Activated CD4-positive, alpha-beta T cell treated with anti-CD3 and anti-CD28 coated beads, Interleukin-10, Interleukin-2, amounts not matched to agents 100 ng/mL and 50 ng/mL, durations not matched to agents 16 hours and 8 hours (primary cell): ENCODE measurements at regions not wholly inside any gene's neighbourhood (a gene's known extent, or its start where the extent isn't known, plus 50 kb on each side); places are given as distances from the start of the nearest gene placed in this dataset.
"Not testable (repeated sequence)": the region's sequence is repeated elsewhere in the genome, so short reads cannot be mapped to it uniquely, and the experiment has no call there.

Experiments
- DNase-seq: peaks from one replicate; pipeline ENCODE4 v3.0.0-alpha.2; 2020

- DNase-seq = no peak
Measured at GRCh38 chr2:57185568-57185967, 861.0 kb upstream of the VRK2 start.

- DNase-seq = no peak
Measured at GRCh38 chr2:57190007-57190406, 856.6 kb upstream of the VRK2 start.

GRCh38 chr2:57199663-57200062, 846.9 kb upstream of the VRK2 start:
- no peak for DNase-seq

DNA sequence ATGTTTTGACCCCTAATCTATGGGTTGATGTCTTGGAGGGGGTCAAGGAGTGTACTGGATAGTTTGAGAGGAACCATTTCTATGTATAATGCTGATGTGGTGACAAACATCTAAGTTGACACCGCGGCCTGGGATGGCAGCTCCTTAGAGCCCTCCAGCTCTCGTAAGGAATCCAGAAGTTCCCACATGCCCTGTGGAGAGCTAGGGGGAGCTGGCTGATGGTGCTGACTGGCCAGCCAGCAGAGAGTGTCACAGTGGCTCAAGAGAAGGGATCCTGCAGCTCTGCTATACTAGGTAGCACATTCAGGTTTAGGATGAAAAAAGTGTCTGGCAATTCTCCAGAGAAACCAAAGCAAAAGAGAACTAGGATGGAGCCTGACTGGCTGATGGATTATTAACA, 842.2 kb upstream of the VRK2 start:
- DNase-seq = no peak

- DNase-seq = no peak
Measured at GRCh38 chr2:57205241-57205640, 841.4 kb upstream of the VRK2 start.

DNA sequence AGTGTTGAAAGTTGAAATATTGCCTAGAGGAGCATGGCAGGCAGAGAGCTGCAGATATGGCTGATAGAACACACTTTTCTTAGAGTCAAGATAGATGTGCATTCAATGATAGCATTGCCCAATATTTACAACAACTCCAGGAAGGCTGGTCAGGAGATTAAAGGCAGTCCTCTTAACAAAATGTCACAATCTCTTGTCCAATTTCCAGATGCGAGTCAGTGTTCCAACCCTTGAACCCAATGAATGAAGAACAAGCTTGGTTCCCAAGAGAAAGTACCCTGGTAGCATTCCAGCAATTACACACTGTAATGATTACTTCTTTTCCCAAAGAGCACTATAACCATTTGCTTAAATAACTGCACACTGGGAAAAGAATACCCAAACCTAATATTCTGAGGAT, 839.4 kb upstream of the VRK2 start:
- no peak for DNase-seq

- DNase-seq = no peak
Measured at GRCh38 chr2:57209799-57210198, 836.8 kb upstream of the VRK2 start.

DNA sequence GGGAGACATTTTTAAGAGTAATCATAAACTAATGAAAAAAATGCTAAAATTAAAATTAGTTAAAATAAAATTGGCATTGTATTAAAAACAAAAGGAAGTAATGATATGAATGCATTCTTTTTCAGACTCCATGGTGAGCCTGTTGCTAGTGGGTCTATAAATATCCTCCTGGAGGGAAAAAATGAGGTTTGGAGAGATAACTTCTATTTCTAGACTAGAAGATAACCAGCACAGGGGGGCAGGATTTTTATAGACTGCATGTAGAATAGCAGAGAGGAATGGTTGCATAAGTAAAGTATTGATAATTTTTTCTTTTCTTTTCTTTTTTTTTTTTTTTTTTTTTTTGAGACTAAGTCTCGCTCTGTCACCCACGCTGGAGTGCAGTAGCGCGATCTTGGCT, 835.8 kb upstream of the VRK2 start:
- DNase-seq = no peak

GRCh38 chr2:57217013-57217412, 829.6 kb upstream of the VRK2 start:
- DNase-seq = no peak

DNA sequence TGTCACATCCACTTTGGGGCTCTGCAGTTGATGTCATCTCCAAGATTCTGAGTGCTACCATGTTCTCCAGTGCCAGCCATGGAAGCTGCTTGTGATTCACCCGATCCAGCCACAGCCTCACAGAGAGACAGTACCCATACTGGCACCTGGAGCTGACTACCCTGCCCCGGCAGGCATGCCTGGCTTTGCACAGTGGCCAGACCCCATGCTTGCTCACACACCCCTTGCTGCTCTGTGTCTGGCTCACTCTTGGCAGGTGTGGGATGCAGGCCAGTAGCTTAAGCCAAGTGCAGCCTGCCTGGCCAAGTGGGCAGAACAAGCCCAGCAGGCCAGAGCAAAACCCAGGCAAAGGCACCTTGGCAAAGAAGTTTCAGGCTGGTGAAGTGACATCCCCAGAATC, 828.4 kb upstream of the VRK2 start:
- DNase-seq = no peak

DNA sequence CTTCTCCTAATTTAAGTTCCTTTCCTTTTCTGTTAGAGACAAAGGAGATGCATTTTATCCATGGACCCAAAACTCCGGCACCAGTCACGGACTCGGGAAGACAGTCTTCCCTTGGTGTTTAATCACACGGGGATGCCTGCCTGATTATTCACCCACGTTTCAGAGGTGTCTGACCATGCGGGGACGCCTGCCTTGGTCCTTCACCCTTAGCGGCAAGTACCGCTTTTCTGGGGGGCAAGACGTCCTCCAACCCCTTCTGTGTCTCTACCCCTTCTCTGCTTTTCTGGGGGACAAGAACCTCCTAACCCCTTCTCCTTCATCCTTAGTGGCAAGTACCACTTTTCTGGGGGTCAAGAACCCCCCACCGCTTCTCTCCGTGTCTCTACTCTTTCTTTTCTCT, 816.9 kb upstream of the VRK2 start:
- not testable (repeated sequence) for DNase-seq

DNA sequence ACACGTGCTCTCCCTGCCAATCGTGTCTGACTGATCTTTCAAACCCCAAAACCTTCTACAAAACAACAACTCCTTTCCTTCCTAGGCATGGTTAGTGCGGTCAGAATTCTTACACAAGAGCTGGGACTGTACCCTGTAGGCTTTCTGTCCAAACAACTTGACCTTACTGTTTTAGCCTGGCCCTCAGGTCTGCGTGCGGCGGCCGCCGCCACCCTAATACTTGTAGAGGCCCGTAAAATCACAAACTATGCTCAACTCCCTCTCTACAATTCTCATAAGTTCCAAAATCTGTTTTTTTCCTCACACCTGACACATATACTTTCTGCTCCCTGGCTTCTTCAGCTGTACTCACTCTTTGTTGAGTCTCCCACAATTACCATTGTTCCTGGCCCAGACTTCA, 814.3 kb upstream of the VRK2 start:
- DNase-seq = not testable (repeated sequence)

- DNase-seq = not testable (repeated sequence)
Measured at GRCh38 chr2:57251495-57251894, 795.1 kb upstream of the VRK2 start.

DNA sequence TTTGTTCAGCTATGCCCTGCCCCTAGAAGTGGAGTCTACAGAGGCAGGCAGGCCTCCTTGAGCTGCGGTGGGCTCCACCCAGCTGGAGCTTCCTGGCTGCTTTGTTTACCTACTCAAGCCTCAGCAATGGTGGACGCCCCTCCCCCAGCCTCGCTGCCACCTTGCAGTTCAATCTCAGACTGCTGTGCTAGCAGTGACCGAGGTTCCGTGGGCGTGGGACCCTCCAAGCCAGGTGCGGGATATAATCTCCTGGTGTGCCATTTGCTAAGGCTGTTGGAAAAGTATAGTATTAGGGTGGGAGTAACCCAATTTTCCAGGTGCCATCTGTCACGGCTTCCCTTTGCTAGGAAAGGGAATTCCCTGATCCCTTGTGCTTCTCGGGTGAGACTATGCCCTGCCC, 770.2 kb upstream of the VRK2 start:
- not testable (repeated sequence) for DNase-seq

- DNase-seq = no peak
Measured at GRCh38 chr2:57278451-57278850, 768.2 kb upstream of the VRK2 start.

GRCh38 chr2:57291209-57291608, 755.4 kb upstream of the VRK2 start:
- DNase-seq = no peak

- no peak for DNase-seq
Measured at GRCh38 chr2:57296795-57297517, 749.6 kb upstream of the VRK2 start.

DNA sequence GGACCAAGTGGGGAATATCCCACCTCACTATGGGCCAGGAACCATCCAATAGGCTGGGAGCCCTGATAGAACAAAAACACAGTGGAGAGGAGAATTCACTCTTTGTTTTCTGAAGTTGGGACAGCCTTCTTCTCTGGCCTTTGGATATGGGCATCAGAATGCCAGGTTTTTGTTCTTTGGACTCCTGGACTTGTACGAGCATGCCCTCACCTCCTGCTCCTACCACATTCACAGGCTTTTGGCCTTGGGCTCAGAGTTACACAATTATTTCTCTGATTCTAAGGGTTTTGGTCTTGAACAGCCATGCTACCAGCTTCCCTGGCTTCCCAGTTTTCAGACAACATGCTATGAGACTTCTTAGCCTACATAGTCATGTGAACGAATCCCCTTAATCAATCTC, 732.9 kb upstream of the VRK2 start:
- DNase-seq = no peak

GRCh38 chr2:57314682-57315081, 731.9 kb upstream of the VRK2 start:
- no peak for DNase-seq

GRCh38 chr2:57330447-57330846, 716.2 kb upstream of the VRK2 start:
- no peak for DNase-seq

- no peak for DNase-seq
Measured at GRCh38 chr2:57333221-57333620, 713.4 kb upstream of the VRK2 start.

GRCh38 chr2:57343391-57344006, 703.1 kb upstream of the VRK2 start:
- DNase-seq = no peak

- DNase-seq = no peak
Measured at GRCh38 chr2:57368190-57368589, 678.4 kb upstream of the VRK2 start.

- no peak for DNase-seq
Measured at GRCh38 chr2:57370882-57371585, 675.6 kb upstream of the VRK2 start.
